Hematopoietic multipotent progenitor cell treated with erythropoietin and hydrocortisone succinate and interleukin-3 and kit ligand, for 15 days (in vitro differentiated cells): ENCODE measurements at regions not wholly inside any gene's neighbourhood (a gene's known extent, or its start where the extent isn't known, plus 50 kb on each side); places are given as distances from the start of the nearest gene placed in this dataset.

Source experiments
- DNase-seq: peaks from one replicate; pipeline ENCODE4 v3.0.0-alpha.2; 2015; ENCODE audit warnings: low spot score

- DNase-seq, result no peak
These were observed 765.9 kb downstream of the NR2F2 start for GRCh38 chr15:97096303-97096835.

- no peak for DNase-seq
These were observed 768.5 kb downstream of the NR2F2 start for GRCh38 chr15:97099040-97099439.

- DNase-seq, result no peak
These were observed 771.1 kb downstream of the NR2F2 start for GRCh38 chr15:97101572-97101971.

GRCh38 chr15:97114900-97115760 is 784.6 kb downstream of the NR2F2 start:
- no peak for DNase-seq

GRCh38 chr15:97115761-97116070 is 785.2 kb downstream of the NR2F2 start:
- no peak for DNase-seq

- DNase-seq, result no peak
These were observed 794.3 kb downstream of the NR2F2 start for GRCh38 chr15:97124790-97125189.

GRCh38 chr15:97126553-97127233 is 796.2 kb downstream of the NR2F2 start:
- no peak for DNase-seq

- no peak for DNase-seq
These were observed 799.2 kb downstream of the NR2F2 start for GRCh38 chr15:97129674-97130073.

GRCh38 chr15:97140216-97140615 is 809.7 kb downstream of the NR2F2 start:
- no peak for DNase-seq

- DNase-seq, result no peak
These were observed 810.9 kb downstream of the NR2F2 start for GRCh38 chr15:97141360-97141759.

- no peak for DNase-seq
These were observed 811.4 kb downstream of the NR2F2 start for GRCh38 chr15:97141871-97142270.

- no peak for DNase-seq
These were observed 813.3 kb downstream of the NR2F2 start for GRCh38 chr15:97143592-97144376.

GRCh38 chr15:97144377-97144711 is 813.8 kb downstream of the NR2F2 start:
- DNase-seq, result no peak

GRCh38 chr15:97146929-97147870 is 813.3 kb upstream of the ARRDC4 start:
- DNase-seq, result no peak

- no peak for DNase-seq
These were observed 807.0 kb upstream of the ARRDC4 start for GRCh38 chr15:97153356-97153965.

- DNase-seq, result no peak
These were observed 803.7 kb upstream of the ARRDC4 start for GRCh38 chr15:97156739-97157265.

- no peak for DNase-seq
These were observed 797.6 kb upstream of the ARRDC4 start for GRCh38 chr15:97162805-97163495.

GRCh38 chr15:97165205-97165604 is 795.3 kb upstream of the ARRDC4 start:
- DNase-seq, result no peak

GRCh38 chr15:97168704-97169475 is 791.6 kb upstream of the ARRDC4 start:
- no peak for DNase-seq
